ENCODE measurements at regions not wholly inside any gene's neighbourhood (a gene's known extent, or its start where the extent isn't known, plus 50 kb on each side); places are given as distances from the start of the nearest gene placed in this dataset.

DNA sequence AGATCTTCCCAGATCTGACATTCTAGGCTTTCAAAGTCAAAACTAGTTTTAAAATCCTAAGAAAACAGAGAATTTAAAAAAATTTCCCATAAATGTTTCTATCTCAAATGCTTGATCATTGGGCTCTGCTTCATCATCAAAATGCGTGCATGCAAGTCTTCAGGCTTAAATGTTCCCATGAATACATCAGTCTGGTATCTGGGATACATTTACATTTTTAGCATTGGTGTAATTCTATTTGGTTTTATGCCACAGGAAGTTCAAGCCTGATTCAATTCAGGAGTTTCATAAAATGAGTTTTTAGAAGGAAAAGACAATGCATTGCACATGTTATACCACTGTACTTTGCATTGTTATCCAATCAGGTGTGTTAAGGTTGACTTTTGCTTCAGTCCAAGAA, 336.4 kb downstream of the PCNX1 start:
- peaks cover 5% of the 10 kb centered on the region; the same call in 2 of the 3 replicates for H3K4me1 Mint-ChIP-seq

More for the DNA sequence above, 336.4 kb downstream of the PCNX1 start:
- Histone ChIP-seq H3F3A (replicated peaks; ENCODE audit: low read depth) (no peaks in the 10 kb centered on the region), H2AFZ (no peak overlapping the region), H4K20me1 (replicated peaks; ENCODE audit: insufficient read depth) (no peaks in the 10 kb centered on the region), H3K4me2 (no peak overlapping the region), H3K36me3 (ENCODE audit: insufficient read depth) (no peaks in the 10 kb centered on the region), H3K27ac (ENCODE audit: low read depth) (no peak overlapping the region), H3K9me2 (ENCODE audit: insufficient read depth) (0 out of 2 replicates have a peak, but pooled peaks cover 11% of the 10 kb centered on the region), H3K27me3 (ENCODE audit: insufficient read depth) (no peaks in the 10 kb centered on the region), H3K4me3 (no peak overlapping the region), H3K79me2 (replicated peaks; ENCODE audit: insufficient read depth) (no peaks in the 10 kb centered on the region), H3K4me1 (ENCODE audit: insufficient read depth) (peaks cover 5% of the 10 kb centered on the region; the same call in 1 of the 2 replicates)
- DNase-seq (ENCODE audit: low spot score) (no peak), ATAC-seq (no peak)
- peaks cover 3% of the 10 kb centered on the region; the same call in 1 of the 3 replicates for H3K36me3 Mint-ChIP-seq (ENCODE audit: low read depth)
- H3K27ac Mint-ChIP-seq = no peak overlapping the region
- TF ChIP-seq ZNF331 (CRISPR knock-in tag; IDR thresholded peaks at IDR 0.05; ENCODE audit: low read depth) (no peak), ZNF114 (CRISPR knock-in tag; IDR thresholded peaks at IDR 0.05) (no peak), JUNB (IDR thresholded peaks at IDR 0.05; ENCODE audit: unreplicated experiment) (no peak), POLR2AphosphoS5 (IDR thresholded peaks at IDR 0.05; ENCODE audit: low read depth) (no peak), EZH2phosphoT487 (IDR thresholded peaks at IDR 0.05; ENCODE audit: unreplicated experiment) (no peak), EZH2 (IDR thresholded peaks at IDR 0.05; ENCODE audit: low read depth, unreplicated experiment) (no peak), NANOG (IDR thresholded peaks at IDR 0.05; ENCODE audit: borderline replicate concordance) (no peak), CREB1 (CRISPR knock-in tag; IDR thresholded peaks at IDR 0.05; ENCODE audit: low read depth) (no peak), STAT1 (IDR thresholded peaks at IDR 0.05; ENCODE audit: unreplicated experiment) (no peak)
- TF ChIP-seq, protein P1, sequence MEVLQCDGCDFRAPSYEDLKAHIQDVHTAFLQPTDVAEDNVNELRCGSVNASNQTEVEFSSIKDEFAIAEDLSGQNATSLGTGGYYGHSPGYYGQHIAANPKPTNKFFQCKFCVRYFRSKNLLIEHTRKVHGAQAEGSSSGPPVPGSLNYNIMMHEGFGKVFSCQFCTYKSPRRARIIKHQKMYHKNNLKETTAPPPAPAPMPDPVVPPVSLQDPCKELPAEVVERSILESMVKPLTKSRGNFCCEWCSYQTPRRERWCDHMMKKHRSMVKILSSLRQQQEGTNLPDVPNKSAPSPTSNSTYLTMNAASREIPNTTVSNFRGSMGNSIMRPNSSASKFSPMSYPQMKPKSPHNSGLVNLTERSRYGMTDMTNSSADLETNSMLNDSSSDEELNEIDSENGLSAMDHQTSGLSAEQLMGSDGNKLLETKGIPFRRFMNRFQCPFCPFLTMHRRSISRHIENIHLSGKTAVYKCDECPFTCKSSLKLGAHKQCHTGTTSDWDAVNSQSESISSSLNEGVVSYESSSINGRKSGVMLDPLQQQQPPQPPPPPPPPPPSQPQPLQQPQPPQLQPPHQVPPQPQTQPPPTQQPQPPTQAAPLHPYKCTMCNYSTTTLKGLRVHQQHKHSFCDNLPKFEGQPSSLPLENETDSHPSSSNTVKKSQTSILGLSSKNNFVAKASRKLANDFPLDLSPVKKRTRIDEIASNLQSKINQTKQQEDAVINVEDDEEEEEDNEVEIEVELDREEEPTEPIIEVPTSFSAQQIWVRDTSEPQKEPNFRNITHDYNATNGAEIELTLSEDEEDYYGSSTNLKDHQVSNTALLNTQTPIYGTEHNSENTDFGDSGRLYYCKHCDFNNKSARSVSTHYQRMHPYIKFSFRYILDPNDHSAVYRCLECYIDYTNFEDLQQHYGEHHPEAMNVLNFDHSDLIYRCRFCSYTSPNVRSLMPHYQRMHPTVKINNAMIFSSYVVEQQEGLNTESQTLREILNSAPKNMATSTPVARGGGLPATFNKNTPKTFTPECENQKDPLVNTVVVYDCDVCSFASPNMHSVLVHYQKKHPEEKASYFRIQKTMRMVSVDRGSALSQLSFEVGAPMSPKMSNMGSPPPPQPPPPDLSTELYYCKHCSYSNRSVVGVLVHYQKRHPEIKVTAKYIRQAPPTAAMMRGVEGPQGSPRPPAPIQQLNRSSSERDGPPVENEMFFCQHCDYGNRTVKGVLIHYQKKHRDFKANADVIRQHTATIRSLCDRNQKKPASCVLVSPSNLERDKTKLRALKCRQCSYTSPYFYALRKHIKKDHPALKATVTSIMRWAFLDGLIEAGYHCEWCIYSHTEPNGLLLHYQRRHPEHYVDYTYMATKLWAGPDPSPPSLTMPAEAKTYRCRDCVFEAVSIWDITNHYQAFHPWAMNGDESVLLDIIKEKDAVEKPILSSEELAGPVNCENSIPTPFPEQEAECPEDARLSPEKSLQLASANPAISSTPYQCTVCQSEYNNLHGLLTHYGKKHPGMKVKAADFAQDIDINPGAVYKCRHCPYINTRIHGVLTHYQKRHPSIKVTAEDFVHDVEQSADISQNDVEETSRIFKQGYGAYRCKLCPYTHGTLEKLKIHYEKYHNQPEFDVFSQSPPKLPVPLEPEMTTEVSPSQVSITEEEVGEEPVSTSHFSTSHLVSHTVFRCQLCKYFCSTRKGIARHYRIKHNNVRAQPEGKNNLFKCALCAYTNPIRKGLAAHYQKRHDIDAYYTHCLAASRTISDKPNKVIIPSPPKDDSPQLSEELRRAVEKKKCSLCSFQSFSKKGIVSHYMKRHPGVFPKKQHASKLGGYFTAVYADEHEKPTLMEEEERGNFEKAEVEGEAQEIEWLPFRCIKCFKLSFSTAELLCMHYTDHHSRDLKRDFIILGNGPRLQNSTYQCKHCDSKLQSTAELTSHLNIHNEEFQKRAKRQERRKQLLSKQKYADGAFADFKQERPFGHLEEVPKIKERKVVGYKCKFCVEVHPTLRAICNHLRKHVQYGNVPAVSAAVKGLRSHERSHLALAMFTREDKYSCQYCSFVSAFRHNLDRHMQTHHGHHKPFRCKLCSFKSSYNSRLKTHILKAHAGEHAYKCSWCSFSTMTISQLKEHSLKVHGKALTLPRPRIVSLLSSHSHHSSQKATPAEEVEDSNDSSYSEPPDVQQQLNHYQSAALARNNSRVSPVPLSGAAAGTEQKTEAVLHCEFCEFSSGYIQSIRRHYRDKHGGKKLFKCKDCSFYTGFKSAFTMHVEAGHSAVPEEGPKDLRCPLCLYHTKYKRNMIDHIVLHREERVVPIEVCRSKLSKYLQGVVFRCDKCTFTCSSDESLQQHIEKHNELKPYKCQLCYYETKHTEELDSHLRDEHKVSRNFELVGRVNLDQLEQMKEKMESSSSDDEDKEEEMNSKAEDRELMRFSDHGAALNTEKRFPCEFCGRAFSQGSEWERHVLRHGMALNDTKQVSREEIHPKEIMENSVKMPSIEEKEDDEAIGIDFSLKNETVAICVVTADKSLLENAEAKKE (CRISPR knock-in tag; IDR thresholded peaks at IDR 0.05) = no peak
- TF ChIP-seq, protein P2, sequence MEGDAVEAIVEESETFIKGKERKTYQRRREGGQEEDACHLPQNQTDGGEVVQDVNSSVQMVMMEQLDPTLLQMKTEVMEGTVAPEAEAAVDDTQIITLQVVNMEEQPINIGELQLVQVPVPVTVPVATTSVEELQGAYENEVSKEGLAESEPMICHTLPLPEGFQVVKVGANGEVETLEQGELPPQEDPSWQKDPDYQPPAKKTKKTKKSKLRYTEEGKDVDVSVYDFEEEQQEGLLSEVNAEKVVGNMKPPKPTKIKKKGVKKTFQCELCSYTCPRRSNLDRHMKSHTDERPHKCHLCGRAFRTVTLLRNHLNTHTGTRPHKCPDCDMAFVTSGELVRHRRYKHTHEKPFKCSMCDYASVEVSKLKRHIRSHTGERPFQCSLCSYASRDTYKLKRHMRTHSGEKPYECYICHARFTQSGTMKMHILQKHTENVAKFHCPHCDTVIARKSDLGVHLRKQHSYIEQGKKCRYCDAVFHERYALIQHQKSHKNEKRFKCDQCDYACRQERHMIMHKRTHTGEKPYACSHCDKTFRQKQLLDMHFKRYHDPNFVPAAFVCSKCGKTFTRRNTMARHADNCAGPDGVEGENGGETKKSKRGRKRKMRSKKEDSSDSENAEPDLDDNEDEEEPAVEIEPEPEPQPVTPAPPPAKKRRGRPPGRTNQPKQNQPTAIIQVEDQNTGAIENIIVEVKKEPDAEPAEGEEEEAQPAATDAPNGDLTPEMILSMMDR (conservative IDR thresholded peaks at IDR 0.05; ENCODE audit: low read depth in 2 of 2) = no peak
- TF ChIP-seq, protein P3, sequence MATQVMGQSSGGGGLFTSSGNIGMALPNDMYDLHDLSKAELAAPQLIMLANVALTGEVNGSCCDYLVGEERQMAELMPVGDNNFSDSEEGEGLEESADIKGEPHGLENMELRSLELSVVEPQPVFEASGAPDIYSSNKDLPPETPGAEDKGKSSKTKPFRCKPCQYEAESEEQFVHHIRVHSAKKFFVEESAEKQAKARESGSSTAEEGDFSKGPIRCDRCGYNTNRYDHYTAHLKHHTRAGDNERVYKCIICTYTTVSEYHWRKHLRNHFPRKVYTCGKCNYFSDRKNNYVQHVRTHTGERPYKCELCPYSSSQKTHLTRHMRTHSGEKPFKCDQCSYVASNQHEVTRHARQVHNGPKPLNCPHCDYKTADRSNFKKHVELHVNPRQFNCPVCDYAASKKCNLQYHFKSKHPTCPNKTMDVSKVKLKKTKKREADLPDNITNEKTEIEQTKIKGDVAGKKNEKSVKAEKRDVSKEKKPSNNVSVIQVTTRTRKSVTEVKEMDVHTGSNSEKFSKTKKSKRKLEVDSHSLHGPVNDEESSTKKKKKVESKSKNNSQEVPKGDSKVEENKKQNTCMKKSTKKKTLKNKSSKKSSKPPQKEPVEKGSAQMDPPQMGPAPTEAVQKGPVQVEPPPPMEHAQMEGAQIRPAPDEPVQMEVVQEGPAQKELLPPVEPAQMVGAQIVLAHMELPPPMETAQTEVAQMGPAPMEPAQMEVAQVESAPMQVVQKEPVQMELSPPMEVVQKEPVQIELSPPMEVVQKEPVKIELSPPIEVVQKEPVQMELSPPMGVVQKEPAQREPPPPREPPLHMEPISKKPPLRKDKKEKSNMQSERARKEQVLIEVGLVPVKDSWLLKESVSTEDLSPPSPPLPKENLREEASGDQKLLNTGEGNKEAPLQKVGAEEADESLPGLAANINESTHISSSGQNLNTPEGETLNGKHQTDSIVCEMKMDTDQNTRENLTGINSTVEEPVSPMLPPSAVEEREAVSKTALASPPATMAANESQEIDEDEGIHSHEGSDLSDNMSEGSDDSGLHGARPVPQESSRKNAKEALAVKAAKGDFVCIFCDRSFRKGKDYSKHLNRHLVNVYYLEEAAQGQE (IDR thresholded peaks at IDR 0.05; ENCODE audit: unreplicated experiment) = no peak
- TF ChIP-seq, protein P4, sequence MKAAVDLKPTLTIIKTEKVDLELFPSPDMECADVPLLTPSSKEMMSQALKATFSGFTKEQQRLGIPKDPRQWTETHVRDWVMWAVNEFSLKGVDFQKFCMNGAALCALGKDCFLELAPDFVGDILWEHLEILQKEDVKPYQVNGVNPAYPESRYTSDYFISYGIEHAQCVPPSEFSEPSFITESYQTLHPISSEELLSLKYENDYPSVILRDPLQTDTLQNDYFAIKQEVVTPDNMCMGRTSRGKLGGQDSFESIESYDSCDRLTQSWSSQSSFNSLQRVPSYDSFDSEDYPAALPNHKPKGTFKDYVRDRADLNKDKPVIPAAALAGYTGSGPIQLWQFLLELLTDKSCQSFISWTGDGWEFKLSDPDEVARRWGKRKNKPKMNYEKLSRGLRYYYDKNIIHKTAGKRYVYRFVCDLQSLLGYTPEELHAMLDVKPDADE (IDR thresholded peaks at IDR 0.05) = no peak
- H3K27me3 Mint-ChIP-seq (ENCODE audit: insufficient read depth, low read depth, poor library complexity) = peaks cover 3% of the 10 kb centered on the region
- H3K9me3 Mint-ChIP-seq = peaks cover 9% of the 10 kb centered on the region; the same call in 2 of the 3 replicates
- no peak overlapping the region for H3K4me3 Mint-ChIP-seq

All from GM23338 (cell line).